ENCODE measurements at regions not wholly inside any gene's neighbourhood (a gene's known extent, or its start where the extent isn't known, plus 50 kb on each side); places are given as distances from the start of the nearest gene placed in this dataset.

GRCh38 chr12:28652239-28652638, 462.0 kb downstream of the CCDC91 start:
- Histone ChIP-seq H3K4me1 (no peaks in the 10 kb centered on the region), H3K4me3 (no peak overlapping the region), H3K27me3 (no peaks in the 10 kb centered on the region), H3K36me3 (no peaks in the 10 kb centered on the region), H3K9me3 (peaks cover 0 to 4% (median 0%) of the 10 kb centered on the region in 3 donors), H3K27ac (no peak overlapping the region)
- TF ChIP-seq POLR2A (IDR thresholded peaks at IDR 0.05) (no peak), CTCF (IDR thresholded peaks at IDR 0.05) (no peak)
- no peak for DNase-seq
- intact Hi-C loops (cut with DNase I) = no loop called here
- WGBS, 2 donors = 79 to 90% methylated on average over 1 of the region's 1 CpG

- no peaks in the 10 kb centered on the region for H3K36me3 ChIP-seq
Observed at GRCh38 chr12:28681980-28682379, 467.1 kb upstream of the FAR2 start.

GRCh38 chr12:28683366-28683765, 465.7 kb upstream of the FAR2 start:
- DNase-seq = no peak
- WGBS, 2 donors = 83 to 95% methylated on average over 4 of the region's 4 CpGs
- no peaks in the 10 kb centered on the region for H3K36me3 ChIP-seq
- H3K27me3 ChIP-seq = no peaks in the 10 kb centered on the region
- H3K27ac ChIP-seq = no peak overlapping the region
- H3K9me3 ChIP-seq = no peaks in the 10 kb centered on the region
- no peak overlapping the region for H3K4me3 ChIP-seq
- no peaks in the 10 kb centered on the region for H3K4me1 ChIP-seq
- TF ChIP-seq POLR2A (IDR thresholded peaks at IDR 0.05) = no peak
- TF ChIP-seq CTCF (IDR thresholded peaks at IDR 0.05) = no peak
- intact Hi-C loops (cut with DNase I) = no loop called here

More at GRCh38 chr12:28681980-28682379, 467.1 kb upstream of the FAR2 start:
- 75 to 79% methylated on average over 3 of the region's 3 CpGs for WGBS, 2 donors
- intact Hi-C loops (cut with DNase I) = no loop called here
- no peaks in the 10 kb centered on the region for H3K27me3 ChIP-seq
- no peak overlapping the region for H3K4me3 ChIP-seq
- H3K9me3 ChIP-seq = no peaks in the 10 kb centered on the region
- H3K27ac ChIP-seq = no peak overlapping the region
- H3K4me1 ChIP-seq = no peaks in the 10 kb centered on the region
- no peak for DNase-seq
- TF ChIP-seq CTCF (IDR thresholded peaks at IDR 0.05) (no peak), POLR2A (IDR thresholded peaks at IDR 0.05) (no peak)

GRCh38 chr12:28689398-28690175, 459.5 kb upstream of the FAR2 start:
- intact Hi-C loops (cut with DNase I) = no loop called here
- WGBS, 2 donors = 81 to 89% methylated on average over 4 of the region's 4 CpGs

More at GRCh38 chr12:28689398-28690175, 459.5 kb upstream of the FAR2 start:
- Histone ChIP-seq H3K4me1 (no peaks in the 10 kb centered on the region), H3K27me3 (no peaks in the 10 kb centered on the region), H3K36me3 (no peaks in the 10 kb centered on the region), H3K9me3 (no peaks in the 10 kb centered on the region), H3K4me3 (no peak overlapping the region), H3K27ac (no peak overlapping the region)
- TF ChIP-seq POLR2A (IDR thresholded peaks at IDR 0.05) (no peak), CTCF (IDR thresholded peaks at IDR 0.05) (no peak)
- no peak for DNase-seq

Measured in esophagus squamous epithelium (tissue), 5 donors.